HepG2 (cell line): ENCODE measurements at regions not wholly inside any gene's neighbourhood (a gene's known extent, or its start where the extent isn't known, plus 50 kb on each side); places are given as distances from the start of the nearest gene placed in this dataset.
A peak's percentile ranks its signal among the peaks of the same experiment; 100 is the strongest.

Experiments
- ATAC-seq: fragments of 200-7000 bp; cut with Tn5 transposase; 3 replicates; pipeline ENCODE4 v1.9.1; 2020; ENCODE audit warnings: mild to moderate bottlenecking, moderate library complexity
- BruUV-seq: library from RNA; stranded (reverse); fragments of 400-500 nt; replicated peaks from 2 replicates; lab custom pipeline; 2021; lab: Mats Ljungman, UMichigan
- CTCF ChIA-PET: fragments of 300-600 bp; formaldehyde crosslinking; extraction: SDS; loops from one replicate; lab custom pipeline; 2021; ENCODE audit warnings: low total read pairs, inconsistent platforms, low intra/inter-chr PET ratio; lab: Yijun Ruan, JAX
- POLR2A ChIA-PET: fragments of 350-600 bp; sonication (Branson Sonifier 250); formaldehyde crosslinking; loops from one replicate; lab custom pipeline; 2020; ENCODE audit warnings: antibody characterized with exemption, inconsistent platforms; lab: Yijun Ruan, JAX
- DNase-seq: peaks from one replicate; pipeline ENCODE4 v3.0.0-alpha.2; 2015; ENCODE audit warnings: low spot score
- FAIRE-seq: peaks from 3 replicates; lab custom pipeline; 2011; peaks lifted over from hg19 to GRCh38; lab: Jason Lieb, UNC
- H2AFZ ChIP-seq: one replicate; pipeline ENCODE4 v1.6.1; 2011; ENCODE audit warnings: low read length, inconsistent platforms
- H3K27ac ChIP-seq: fragments of 300-600 bp; 3 replicates; pipeline ENCODE4 v1.8.0; 2011; ENCODE audit warnings: mixed run types, mild to moderate bottlenecking, mixed read lengths, low read length, inconsistent platforms; ENCODE audit not compliant: insufficient read depth; ENCODE audit errors: extremely low read length
- H3K27me3 ChIP-seq, 2 experiments: fragments of 200-600 bp in 1 of 2; 2 replicates in 1 of 2; 3 replicates in 1 of 2; pipeline versions ENCODE4 v1.6.0 to v1.8.0; 2011; ENCODE audit warnings: low read length in 2 of 2, mild to moderate bottlenecking in 2 of 2, moderate library complexity in 2 of 2, inconsistent platforms in 1 of 2; ENCODE audit not compliant: insufficient read depth in 2 of 2, control insufficient read depth in 1 of 2
- H3K36me3 ChIP-seq, 2 experiments: fragments of 200-600 bp in 1 of 2; replicated peaks in 1 of 2; 2 replicates in 1 of 2; 3 replicates in 1 of 2; pipeline versions ENCODE4 v1.5.1 to v1.8.0; 2011; ENCODE audit warnings: low read length in 2 of 2, inconsistent platforms in 1 of 2; ENCODE audit not compliant: insufficient read depth in 2 of 2, control insufficient read depth in 1 of 2
- H3K4me1 ChIP-seq: 2 replicates; pipeline ENCODE4 v1.5.1; 2012; ENCODE audit warnings: low read length, inconsistent platforms; ENCODE audit not compliant: insufficient read depth
- H3K4me2 ChIP-seq: 2 replicates; pipeline ENCODE4 v1.6.0; 2011; ENCODE audit warnings: low read depth, low read length, inconsistent platforms
- H3K4me3 ChIP-seq, 3 experiments: fragments of 200-600 bp in 1 of 3; sonication (generic), shearing (Covaris generic) in 1 of 3; replicated peaks in 1 of 3; 2 replicates each; pipeline ENCODE4 v1.5.1; 2011 to 2016; ENCODE audit warnings: low read length in 3 of 3, inconsistent platforms in 2 of 3, low read depth in 2 of 3, mild to moderate bottlenecking in 2 of 3, control low read depth in 1 of 3, mixed read lengths in 1 of 3; ENCODE audit not compliant: insufficient read depth in 1 of 3
- H3K79me2 ChIP-seq: one replicate; pipeline ENCODE4 v1.6.1; 2011; ENCODE audit warnings: low read length, inconsistent platforms; ENCODE audit not compliant: insufficient read depth
- H3K9ac ChIP-seq: 2 replicates; pipeline ENCODE4 v1.6.0; 2011; ENCODE audit warnings: mild to moderate bottlenecking, low read depth, low read length, inconsistent platforms; ENCODE audit not compliant: insufficient read depth
- H3K9me3 ChIP-seq: 2 replicates; pipeline ENCODE4 v1.5.1; 2012; ENCODE audit warnings: mild to moderate bottlenecking, low read length
- H4K20me1 ChIP-seq: 2 replicates; pipeline ENCODE4 v1.6.0; 2011; ENCODE audit warnings: inconsistent platforms, mild to moderate bottlenecking, low read length, moderate library complexity; ENCODE audit not compliant: insufficient read depth
- AKAP8 ChIP-seq: sonication (generic); formaldehyde crosslinking; IDR thresholded peaks from 2 replicates; pipeline ENCODE4 v1.5.1; 2020; ENCODE audit warnings: mild to moderate bottlenecking, missing genetic modification reagents
- ARNT2 ChIP-seq: sonication (generic); formaldehyde crosslinking; IDR thresholded peaks from 2 replicates; pipeline ENCODE4 v1.8.0; 2022; ENCODE audit warnings: mild to moderate bottlenecking, low read depth, missing genetic modification reagents, moderate library complexity
- ELF3 ChIP-seq: IDR thresholded peaks from 2 replicates; pipeline ENCODE4 v1.6.1; 2016; ENCODE audit warnings: missing genetic modification reagents, missing compliant biosample characterization
- ESRRA ChIP-seq: sonication (generic); formaldehyde crosslinking; IDR thresholded peaks from 2 replicates; pipeline ENCODE4 v1.5.1; 2020; ENCODE audit warnings: mild to moderate bottlenecking, low read depth, missing genetic modification reagents
- FIP1L1 ChIP-seq: fragments of 200-400 bp; formaldehyde crosslinking; IDR thresholded peaks from 2 replicates; pipeline ENCODE4 v1.6.1; 2018; ENCODE audit warnings: low read depth, mild to moderate bottlenecking, low read length, moderate library complexity, borderline replicate concordance; ENCODE audit not compliant: insufficient read depth
- NKX3-1 ChIP-seq: sonication (generic); formaldehyde crosslinking; IDR thresholded peaks from 2 replicates; pipeline ENCODE4 v1.5.0; 2020; ENCODE audit warnings: missing genetic modification reagents
- PHB2 ChIP-seq: fragments of 450-650 bp; IDR thresholded peaks from 2 replicates; pipeline ENCODE4 v1.6.1; 2018; ENCODE audit not compliant: partially characterized antibody
- RNF2 ChIP-seq: fragments of 450-650 bp; conservative IDR thresholded peaks from 2 replicates; pipeline ENCODE4 v1.6.1; 2016; ENCODE audit warnings: low read depth
- STAG1 ChIP-seq: sonication (generic); formaldehyde crosslinking; IDR thresholded peaks from 2 replicates; pipeline ENCODE4 v1.4.0; 2020; ENCODE audit warnings: missing genetic modification reagents
- SYNCRIP ChIP-seq: fragments of 200-400 bp; formaldehyde crosslinking; IDR thresholded peaks from 2 replicates; pipeline ENCODE4 v1.6.1; 2018; ENCODE audit warnings: mild to moderate bottlenecking, low read depth, low read length; ENCODE audit not compliant: insufficient read depth
- TCF7L2 ChIP-seq: IDR thresholded peaks from 2 replicates; pipeline ENCODE4 v1.6.1; 2011; ENCODE audit warnings: mild to moderate bottlenecking, low read depth, low read length, moderate library complexity
- ZC3H13 ChIP-seq: sonication (generic); formaldehyde crosslinking; IDR thresholded peaks from 2 replicates; pipeline ENCODE4 v1.8.1; 2023; ENCODE audit warnings: mild to moderate bottlenecking, missing genetic modification reagents, moderate library complexity
- ZFY ChIP-seq: sonication (generic); formaldehyde crosslinking; IDR thresholded peaks from 2 replicates; pipeline ENCODE4 v1.4.0; 2020; ENCODE audit warnings: missing genetic modification reagents
- ZMAT3 ChIP-seq: sonication (generic); formaldehyde crosslinking; conservative IDR thresholded peaks from 2 replicates; pipeline ENCODE4 v1.7.0; 2021; ENCODE audit warnings: missing genetic modification reagents
- ZNF230 ChIP-seq: sonication (generic); formaldehyde crosslinking; IDR thresholded peaks from 2 replicates; pipeline ENCODE4 v1.4.0; 2020; ENCODE audit warnings: mild to moderate bottlenecking, missing genetic modification reagents
- ZNF484 ChIP-seq: sonication (generic); formaldehyde crosslinking; IDR thresholded peaks from 2 replicates; pipeline ENCODE4 v1.5.1; 2020; ENCODE audit warnings: mild to moderate bottlenecking, low read depth, missing genetic modification reagents, borderline replicate concordance
- ZNF546 ChIP-seq: sonication (generic); formaldehyde crosslinking; conservative IDR thresholded peaks from 2 replicates; pipeline ENCODE4 v1.8.1; 2023; ENCODE audit warnings: mild to moderate bottlenecking, missing genetic modification reagents
- ZNF652 ChIP-seq: IDR thresholded peaks from 2 replicates; pipeline ENCODE4 v1.6.1; 2016; ENCODE audit warnings: low read depth, borderline replicate concordance
- ZNF839 ChIP-seq: sonication (generic); formaldehyde crosslinking; IDR thresholded peaks from 2 replicates; pipeline ENCODE4 v1.4.0; 2020; ENCODE audit warnings: missing genetic modification reagents, mild to moderate bottlenecking, borderline replicate concordance
- ZNF883 ChIP-seq: sonication (generic); formaldehyde crosslinking; IDR thresholded peaks from 2 replicates; pipeline ENCODE4 v1.5.1; 2020; ENCODE audit warnings: mild to moderate bottlenecking, missing genetic modification reagents; ENCODE audit errors: not compliant biosample characterization
- ZSCAN29 ChIP-seq: sonication (generic); formaldehyde crosslinking; conservative IDR thresholded peaks from 2 replicates; pipeline ENCODE4 v1.4.0; 2020; ENCODE audit warnings: mild to moderate bottlenecking, missing genetic modification reagents
- WGBS: methylation state at CpG from one replicate; pipeline ENCODE4 v1.1.6; 2017; ENCODE audit warnings: low lambda C conversion rate; 5-methylcytosine and 5-hydroxymethylcytosine counted together
- in situ Hi-C: cut with HindIII; loops from 2 replicates; pipeline ENCODE4 v1.10.0; 2017; ENCODE audit warnings: low pct_unique_long_range_greater_than_20kb; ENCODE audit not compliant: extremely low pct_ligation_motif_present
- intact Hi-C: fragments of 100-400 bp; cut with micrococcal nuclease; formaldehyde crosslinking; loops from one replicate; pipeline ENCODE4 v1.10.0; 2022; ENCODE audit not compliant: unreplicated experiment
- TF ChIP-seq, protein P1 (sequence below): sonication (generic); formaldehyde crosslinking; IDR thresholded peaks from 2 replicates; pipeline ENCODE4 v1.9.0; 2021; ENCODE audit warnings: missing genetic modification reagents, mild to moderate bottlenecking, borderline replicate concordance
- TF ChIP-seq, protein P2 (sequence below): IDR thresholded peaks from 2 replicates; pipeline ENCODE4 v1.6.1; 2016; ENCODE audit warnings: missing biosample characterization, missing genetic modification reagents, low read depth

DNA sequence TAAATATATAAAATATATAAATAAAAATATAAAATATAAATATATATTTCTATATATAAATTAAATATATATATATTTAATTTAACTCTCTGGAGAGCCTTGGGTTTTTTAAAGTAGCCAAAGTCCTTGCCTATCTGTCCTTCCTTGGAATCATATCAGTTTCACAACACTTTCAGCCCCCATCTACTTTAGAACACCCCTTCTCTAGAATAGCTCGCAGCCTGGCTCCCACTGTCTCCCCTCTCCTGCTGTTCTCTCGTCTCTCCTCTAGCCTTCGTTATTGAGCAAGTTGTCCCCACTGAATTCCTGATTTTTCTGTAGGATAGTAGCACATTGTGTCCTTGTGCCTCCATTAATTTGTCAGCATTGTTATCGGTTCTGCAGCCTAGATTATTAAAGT, 677.0 kb downstream of the RNF144A start:
- in situ Hi-C loops = no loop called here

DNA sequence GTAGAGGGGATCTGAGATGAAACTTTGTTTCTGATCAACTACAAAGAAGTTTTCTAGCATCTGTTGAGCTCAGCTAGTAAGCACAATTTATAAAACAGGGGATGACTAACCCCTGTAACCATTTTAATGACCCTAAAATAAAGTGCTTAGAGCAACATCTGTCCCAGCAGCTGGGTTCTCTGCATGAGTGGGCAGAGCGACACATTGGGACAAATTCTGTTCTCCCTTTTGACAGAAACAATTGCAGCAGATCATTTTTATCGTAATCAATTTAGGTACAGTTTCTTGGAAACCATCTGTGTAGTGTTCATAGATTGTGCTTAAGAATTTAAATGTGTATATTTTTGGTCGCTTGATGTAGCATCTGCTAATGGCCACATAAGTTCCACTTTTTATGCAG, 678.0 kb downstream of the RNF144A start:
- H3K27me3 ChIP-seq = no peaks in the 10 kb centered on the region
- intact Hi-C loops = no loop called here
- TF ChIP-seq ZNF546 (CRISPR knock-in tag) (no peak), FIP1L1 (no peak), STAG1 (CRISPR knock-in tag) (no peak), TCF7L2 (no peak), ZNF484 (CRISPR knock-in tag) (no peak), AKAP8 (CRISPR knock-in tag) (no peak), NKX3-1 (no peak), ARNT2 (CRISPR knock-in tag) (no peak), ZFY (no peak), ESRRA (CRISPR knock-in tag) (no peak), ELF3 (no peak), ZMAT3 (CRISPR knock-in tag) (no peak), ZNF839 (no peak), PHB2 (no peak), ZNF883 (CRISPR knock-in tag) (no peak)
- TF ChIP-seq, protein P1, sequence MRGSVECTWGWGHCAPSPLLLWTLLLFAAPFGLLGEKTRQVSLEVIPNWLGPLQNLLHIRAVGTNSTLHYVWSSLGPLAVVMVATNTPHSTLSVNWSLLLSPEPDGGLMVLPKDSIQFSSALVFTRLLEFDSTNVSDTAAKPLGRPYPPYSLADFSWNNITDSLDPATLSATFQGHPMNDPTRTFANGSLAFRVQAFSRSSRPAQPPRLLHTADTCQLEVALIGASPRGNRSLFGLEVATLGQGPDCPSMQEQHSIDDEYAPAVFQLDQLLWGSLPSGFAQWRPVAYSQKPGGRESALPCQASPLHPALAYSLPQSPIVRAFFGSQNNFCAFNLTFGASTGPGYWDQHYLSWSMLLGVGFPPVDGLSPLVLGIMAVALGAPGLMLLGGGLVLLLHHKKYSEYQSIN (CRISPR knock-in tag) = no peak
- TF ChIP-seq, protein P2, sequence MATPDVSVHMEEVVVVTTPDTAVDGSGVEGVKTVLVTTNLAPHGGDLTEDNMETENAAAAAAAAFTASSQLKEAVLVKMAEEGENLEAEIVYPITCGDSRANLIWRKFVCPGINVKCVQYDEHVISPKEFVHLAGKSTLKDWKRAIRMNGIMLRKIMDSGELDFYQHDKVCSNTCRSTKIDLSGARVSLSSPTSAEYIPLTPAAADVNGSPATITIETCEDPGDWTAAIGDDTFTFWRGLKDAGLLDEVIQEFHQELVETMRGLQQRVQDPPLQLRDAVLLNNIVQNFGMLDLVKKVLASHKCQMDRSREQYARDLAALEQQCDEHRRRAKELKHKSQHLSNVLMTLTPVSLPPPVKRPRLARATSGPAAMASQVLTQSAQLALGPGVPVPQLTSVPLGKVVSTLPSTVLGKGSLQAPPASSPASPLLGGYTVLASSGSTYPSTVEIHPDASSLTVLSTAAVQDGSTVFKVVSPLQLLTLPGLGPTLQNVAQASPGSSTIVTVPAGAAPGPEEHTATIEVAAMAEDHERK (CRISPR knock-in tag) = no peak

More for the DNA sequence above, 677.0 kb downstream of the RNF144A start:
- H3K79me2 ChIP-seq = no peaks in the 10 kb centered on the region
- DNase-seq (no peak), ATAC-seq (peak; percentile 69), FAIRE-seq (no peak)
- intact Hi-C loops = no loop called here
- ChIA-PET POLR2A (no interaction called here), CTCF (no interaction called here)
- no peaks in the 10 kb centered on the region for H3K4me1 ChIP-seq
- TF ChIP-seq ZSCAN29 (CRISPR knock-in tag) (no peak), ZNF652 (CRISPR knock-in tag) (no peak), ZNF230 (no peak), RNF2 (no peak), SYNCRIP (no peak), ZC3H13 (no peak)
- no peak overlapping the region for H3K4me3 ChIP-seq
- H3K9ac ChIP-seq = no peak overlapping the region
- no peak overlapping the region for H3K27ac ChIP-seq
- H3K4me2 ChIP-seq = no peak overlapping the region
- BruUV-seq = no TSS peak
- no peaks in the 10 kb centered on the region for H3K9me3 ChIP-seq
- no peak overlapping the region for H2AFZ ChIP-seq
- no peaks in the 10 kb centered on the region for H3K36me3 ChIP-seq
- H4K20me1 ChIP-seq = no peaks in the 10 kb centered on the region
- WGBS = 23% methylated on average over 4 of the region's 4 CpGs
- no peaks in the 10 kb centered on the region for H3K27me3 ChIP-seq

More for the DNA sequence above, 678.0 kb downstream of the RNF144A start:
- H3K9me3 ChIP-seq = no peaks in the 10 kb centered on the region
- no peak overlapping the region for H3K4me3 ChIP-seq
- H3K36me3 ChIP-seq = no peaks in the 10 kb centered on the region
- in situ Hi-C loops = no loop called here
- no peaks in the 10 kb centered on the region for H3K4me1 ChIP-seq
- H3K79me2 ChIP-seq = no peaks in the 10 kb centered on the region
- WGBS = 30% methylated on average over 3 of the region's 3 CpGs
- no peak overlapping the region for H3K27ac ChIP-seq
- H4K20me1 ChIP-seq = no peaks in the 10 kb centered on the region
- DNase-seq = no peak
- ATAC-seq = no peak
- no peak overlapping the region for H2AFZ ChIP-seq
- ChIA-PET POLR2A (no interaction called here), CTCF (no interaction called here)
- H3K9ac ChIP-seq = no peak overlapping the region
- BruUV-seq = no TSS peak
- no peak overlapping the region for H3K4me2 ChIP-seq
- FAIRE-seq = no peak
